Daoy (cell line): ENCODE measurements at regions not wholly inside any gene's neighbourhood (a gene's known extent, or its start where the extent isn't known, plus 50 kb on each side); places are given as distances from the start of the nearest gene placed in this dataset.

ENCODE experiments used
- DNase-seq: peaks from one replicate; pipeline ENCODE4 v3.0.0-alpha.2; 2015; ENCODE audit warnings: low read depth

- DNase-seq, result peak; percentile 44
These were observed 110.6 kb downstream of the RPIA start for GRCh38 chr2:88802026-88802425.

GRCh38 chr2:88807237-88807962, 115.9 kb downstream of the RPIA start:
- DNase-seq, result no peak

GRCh38 chr2:88808083-88808482, 116.6 kb downstream of the RPIA start:
- no peak for DNase-seq

- DNase-seq, result no peak
These were observed 117.2 kb downstream of the RPIA start for GRCh38 chr2:88808652-88809051.

- no peak for DNase-seq
These were observed 117.7 kb downstream of the RPIA start for GRCh38 chr2:88809216-88809615.

GRCh38 chr2:88810017-88810416, 118.5 kb downstream of the RPIA start:
- no peak for DNase-seq

- no peak for DNase-seq
These were observed 119.0 kb downstream of the RPIA start for GRCh38 chr2:88810488-88810887.

- no peak for DNase-seq
These were observed 119.8 kb downstream of the RPIA start for GRCh38 chr2:88811233-88811632.

GRCh38 chr2:88811681-88812080, 120.2 kb downstream of the RPIA start:
- no peak for DNase-seq

GRCh38 chr2:88813612-88814011, 122.1 kb downstream of the RPIA start:
- DNase-seq, result no peak

GRCh38 chr2:88815282-88815681, 123.8 kb downstream of the RPIA start:
- no peak for DNase-seq

GRCh38 chr2:88815697-88816096, 124.2 kb downstream of the RPIA start:
- no peak for DNase-seq

- peak; percentile 10 for DNase-seq
These were observed 126.9 kb downstream of the RPIA start for GRCh38 chr2:88818381-88818780.

GRCh38 chr2:88824951-88825350, 133.5 kb downstream of the RPIA start:
- no peak for DNase-seq

GRCh38 chr2:88826399-88826798, 134.9 kb downstream of the RPIA start:
- DNase-seq, result no peak

GRCh38 chr2:88827821-88828220, 136.3 kb downstream of the RPIA start:
- no peak for DNase-seq

- DNase-seq, result peak; percentile 50
These were observed 137.1 kb downstream of the RPIA start for GRCh38 chr2:88828397-88829137.

- DNase-seq, result no peak
These were observed 138.4 kb downstream of the RPIA start for GRCh38 chr2:88829607-88830463.

GRCh38 chr2:88831071-88831791, 139.8 kb downstream of the RPIA start:
- DNase-seq, result peak; percentile 46

- DNase-seq, result peak; percentile 75
These were observed 140.3 kb downstream of the RPIA start for GRCh38 chr2:88831792-88832248.

GRCh38 chr2:88832311-88832991, 141.0 kb downstream of the RPIA start:
- no peak for DNase-seq
